ENCODE measurements at regions not wholly inside any gene's neighbourhood (a gene's known extent, or its start where the extent isn't known, plus 50 kb on each side); places are given as distances from the start of the nearest gene placed in this dataset.

- H3K27ac ChIP-seq, result no peak overlapping the region
- peaks cover 0 to 2% (median 0%) of the 10 kb centered on the region in 4 donors for H3K9me3 ChIP-seq
- DNase-seq, result no peak
- H3K36me3 ChIP-seq, result no peaks in the 10 kb centered on the region
- no peaks in the 10 kb centered on the region for H3K4me1 ChIP-seq
- no peaks in the 10 kb centered on the region for H3K27me3 ChIP-seq
- no peak overlapping the region for H3K4me3 ChIP-seq
- no peak for TF ChIP-seq POLR2A (IDR thresholded peaks at IDR 0.05)
- TF ChIP-seq, protein P1, sequence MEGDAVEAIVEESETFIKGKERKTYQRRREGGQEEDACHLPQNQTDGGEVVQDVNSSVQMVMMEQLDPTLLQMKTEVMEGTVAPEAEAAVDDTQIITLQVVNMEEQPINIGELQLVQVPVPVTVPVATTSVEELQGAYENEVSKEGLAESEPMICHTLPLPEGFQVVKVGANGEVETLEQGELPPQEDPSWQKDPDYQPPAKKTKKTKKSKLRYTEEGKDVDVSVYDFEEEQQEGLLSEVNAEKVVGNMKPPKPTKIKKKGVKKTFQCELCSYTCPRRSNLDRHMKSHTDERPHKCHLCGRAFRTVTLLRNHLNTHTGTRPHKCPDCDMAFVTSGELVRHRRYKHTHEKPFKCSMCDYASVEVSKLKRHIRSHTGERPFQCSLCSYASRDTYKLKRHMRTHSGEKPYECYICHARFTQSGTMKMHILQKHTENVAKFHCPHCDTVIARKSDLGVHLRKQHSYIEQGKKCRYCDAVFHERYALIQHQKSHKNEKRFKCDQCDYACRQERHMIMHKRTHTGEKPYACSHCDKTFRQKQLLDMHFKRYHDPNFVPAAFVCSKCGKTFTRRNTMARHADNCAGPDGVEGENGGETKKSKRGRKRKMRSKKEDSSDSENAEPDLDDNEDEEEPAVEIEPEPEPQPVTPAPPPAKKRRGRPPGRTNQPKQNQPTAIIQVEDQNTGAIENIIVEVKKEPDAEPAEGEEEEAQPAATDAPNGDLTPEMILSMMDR (IDR thresholded peaks at IDR 0.05), result no peak
These were observed 1173.0 kb upstream of the CNTN5 start for GRCh38 chr11:97847730-97848129.

DNA sequence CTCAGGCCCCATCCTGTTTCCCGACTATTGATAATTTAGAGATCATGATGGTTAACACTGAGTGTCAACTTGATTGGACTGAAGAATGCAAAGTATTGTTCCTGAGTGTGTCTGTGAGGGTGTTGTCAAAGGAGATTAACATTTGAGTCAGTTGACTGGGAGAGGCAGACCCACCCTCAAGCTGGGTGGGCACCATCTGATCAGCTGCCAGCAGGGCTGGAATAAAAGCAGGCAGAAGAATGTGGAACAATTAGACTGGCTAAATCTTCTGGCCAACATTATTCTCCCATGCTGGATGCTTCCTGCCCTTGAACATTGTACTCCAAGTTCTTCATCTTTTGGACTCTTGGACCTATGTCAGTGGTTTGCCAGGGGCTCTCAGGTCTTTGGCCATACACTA, 1170.0 kb upstream of the CNTN5 start:
- Histone ChIP-seq H3K27me3 (no peaks in the 10 kb centered on the region), H3K27ac (no peak overlapping the region), H3K4me1 (no peaks in the 10 kb centered on the region), H3K36me3 (no peaks in the 10 kb centered on the region), H3K9me3 (no peaks in the 10 kb centered on the region), H3K4me3 (no peak overlapping the region)
- TF ChIP-seq POLR2A (IDR thresholded peaks at IDR 0.05), result no peak
- TF ChIP-seq, protein P1 (IDR thresholded peaks at IDR 0.05), result no peak
- no peak for DNase-seq

DNA sequence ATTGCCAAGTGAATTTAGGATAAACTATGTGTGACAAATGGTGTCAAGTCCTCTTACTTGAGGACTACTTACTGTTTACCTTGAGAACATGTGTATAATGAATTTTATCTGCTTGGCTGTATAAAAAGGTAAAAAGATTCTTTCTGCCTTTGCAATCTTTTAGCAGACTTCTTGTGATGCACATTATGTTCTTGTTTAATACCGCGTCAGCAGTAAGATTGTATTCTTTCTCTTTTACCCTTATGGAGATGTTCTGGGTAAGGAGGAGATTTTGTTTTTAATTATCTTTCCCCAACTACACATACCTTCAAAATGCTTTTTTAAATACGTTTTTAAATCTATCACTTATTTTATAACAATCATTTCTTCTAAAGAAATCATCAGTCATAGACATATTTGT, 1166.4 kb upstream of the CNTN5 start:
- TF ChIP-seq, protein P1 (IDR thresholded peaks at IDR 0.05), result no peak
- TF ChIP-seq POLR2A (IDR thresholded peaks at IDR 0.05), result no peak
- Histone ChIP-seq H3K27me3 (no peaks in the 10 kb centered on the region), H3K4me1 (no peaks in the 10 kb centered on the region), H3K36me3 (no peaks in the 10 kb centered on the region), H3K9me3 (no peaks in the 10 kb centered on the region), H3K4me3 (no peak overlapping the region), H3K27ac (no peak overlapping the region)
- DNase-seq, result no peak

DNA sequence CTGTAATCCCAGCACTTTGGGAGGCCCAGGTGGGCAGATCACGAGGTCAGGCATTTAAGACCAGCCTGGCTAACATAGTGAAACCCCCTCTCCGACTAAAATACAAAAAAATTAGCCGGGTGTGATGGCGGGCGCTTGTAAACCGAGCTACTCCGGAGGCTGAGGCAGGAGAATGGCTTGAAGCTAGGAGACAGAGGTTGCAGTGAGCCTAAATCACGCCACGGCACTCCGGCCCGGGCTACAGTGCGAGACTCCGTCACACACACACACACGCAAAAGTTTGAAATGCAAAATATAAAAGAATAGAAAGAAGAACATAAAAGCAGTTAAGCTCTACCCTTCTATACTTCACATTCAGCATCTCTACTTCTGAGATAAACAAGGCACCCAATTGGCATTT, 1165.9 kb upstream of the CNTN5 start:
- H3K4me3 ChIP-seq, result no peak overlapping the region
- no peaks in the 10 kb centered on the region for H3K4me1 ChIP-seq
- DNase-seq, result no peak
- no peaks in the 10 kb centered on the region for H3K27me3 ChIP-seq
- TF ChIP-seq POLR2A (IDR thresholded peaks at IDR 0.05), result no peak
- TF ChIP-seq, protein P1 (IDR thresholded peaks at IDR 0.05), result no peak
- H3K36me3 ChIP-seq, result no peaks in the 10 kb centered on the region
- H3K27ac ChIP-seq, result no peak overlapping the region
- no peaks in the 10 kb centered on the region for H3K9me3 ChIP-seq

DNA sequence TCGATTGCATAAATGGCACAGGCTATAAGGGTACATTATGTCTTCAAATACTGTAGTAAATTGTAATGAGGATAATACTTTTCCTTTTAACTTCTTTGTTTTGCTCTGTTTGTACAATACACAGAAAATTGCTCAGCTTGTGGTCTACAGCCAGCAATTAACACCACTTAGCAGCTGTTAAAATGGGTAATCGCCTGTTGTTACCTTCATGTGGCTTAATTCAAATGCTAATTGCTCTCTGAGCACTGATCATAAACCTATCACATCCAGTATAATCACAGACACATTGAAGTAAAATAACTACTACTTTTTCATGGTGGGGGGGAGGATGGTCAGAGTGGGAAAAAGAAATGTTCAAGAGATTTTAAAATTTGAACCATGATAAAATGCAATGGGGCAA, 1164.1 kb upstream of the CNTN5 start:
- Histone ChIP-seq H3K9me3 (no peaks in the 10 kb centered on the region), H3K27me3 (no peaks in the 10 kb centered on the region), H3K27ac (no peak overlapping the region), H3K4me1 (no peaks in the 10 kb centered on the region), H3K36me3 (no peaks in the 10 kb centered on the region), H3K4me3 (no peak overlapping the region)
- no peak for TF ChIP-seq POLR2A (IDR thresholded peaks at IDR 0.05)
- TF ChIP-seq, protein P1 (IDR thresholded peaks at IDR 0.05), result no peak
- no peak for DNase-seq

GRCh38 chr11:97860237-97860636, 1160.5 kb upstream of the CNTN5 start:
- Histone ChIP-seq H3K27me3 (no peaks in the 10 kb centered on the region), H3K4me3 (no peak overlapping the region), H3K4me1 (no peaks in the 10 kb centered on the region), H3K27ac (no peak overlapping the region), H3K9me3 (no peaks in the 10 kb centered on the region), H3K36me3 (no peaks in the 10 kb centered on the region)
- no peak for TF ChIP-seq POLR2A (IDR thresholded peaks at IDR 0.05)
- TF ChIP-seq, protein P1 (IDR thresholded peaks at IDR 0.05), result no peak
- DNase-seq, result no peak

All from Peyer's patch (tissue), 4 donors.